Transverse colon (tissue), 4 donors: ENCODE measurements at regions not wholly inside any gene's neighbourhood (a gene's known extent, or its start where the extent isn't known, plus 50 kb on each side); places are given as distances from the start of the nearest gene placed in this dataset.

ENCODE experiments used
- EP300 ChIP-seq: sonication (generic); formaldehyde crosslinking; IDR thresholded peaks from one replicate; pipeline ENCODE4 v1.6.1; 2017; ENCODE audit warnings: antibody characterized with exemption, low read depth
- POLR2A ChIP-seq: fragments of 450-650 bp; IDR thresholded peaks from one replicate; pipeline ENCODE4 v1.6.1; 2016; ENCODE audit warnings: antibody characterized with exemption, mild to moderate bottlenecking, moderate library complexity
- POLR2AphosphoS5 ChIP-seq, 3 donors: sonication (generic); formaldehyde crosslinking; IDR thresholded peaks; one replicate each; pipeline ENCODE4 v1.6.1; 2016; ENCODE audit warnings: antibody characterized with exemption in 3 of 3
- TF ChIP-seq, protein P1 (sequence below), 5 experiments: fragments of 200-600 bp in 3 of 5; fragments of 450-650 bp in 2 of 5; sonication (generic) in 3 of 5; IDR thresholded peaks; 1 replicate in 2 of 5; 2 replicates in 3 of 5; pipeline ENCODE4 v1.5.1; 2016 to 2017; ENCODE audit warnings: antibody characterized with exemption in 5 of 5, inconsistent platforms in 3 of 5, mild to moderate bottlenecking in 2 of 5, moderate library complexity in 1 of 5

DNA sequence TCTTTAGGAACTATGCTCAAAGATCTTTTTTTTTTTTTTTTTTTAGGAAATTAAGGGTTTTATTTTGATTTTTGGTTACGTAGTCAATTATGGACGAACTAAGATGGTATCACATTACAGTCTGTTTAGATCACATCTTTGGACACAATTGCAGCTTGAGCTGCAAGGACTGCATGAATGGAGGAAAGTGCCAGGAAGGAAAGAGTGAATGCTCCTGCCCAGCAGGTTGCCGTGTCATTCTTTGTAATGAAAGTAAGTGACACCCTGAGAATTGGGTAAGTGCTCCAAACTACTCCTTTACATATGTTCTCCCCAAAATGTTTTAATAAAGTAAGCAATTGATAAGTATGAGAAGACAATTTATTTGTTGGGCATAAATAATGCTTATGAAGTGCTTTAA lies 716.5 kb upstream of the GOLIM4 start:
- TF ChIP-seq, protein P1, sequence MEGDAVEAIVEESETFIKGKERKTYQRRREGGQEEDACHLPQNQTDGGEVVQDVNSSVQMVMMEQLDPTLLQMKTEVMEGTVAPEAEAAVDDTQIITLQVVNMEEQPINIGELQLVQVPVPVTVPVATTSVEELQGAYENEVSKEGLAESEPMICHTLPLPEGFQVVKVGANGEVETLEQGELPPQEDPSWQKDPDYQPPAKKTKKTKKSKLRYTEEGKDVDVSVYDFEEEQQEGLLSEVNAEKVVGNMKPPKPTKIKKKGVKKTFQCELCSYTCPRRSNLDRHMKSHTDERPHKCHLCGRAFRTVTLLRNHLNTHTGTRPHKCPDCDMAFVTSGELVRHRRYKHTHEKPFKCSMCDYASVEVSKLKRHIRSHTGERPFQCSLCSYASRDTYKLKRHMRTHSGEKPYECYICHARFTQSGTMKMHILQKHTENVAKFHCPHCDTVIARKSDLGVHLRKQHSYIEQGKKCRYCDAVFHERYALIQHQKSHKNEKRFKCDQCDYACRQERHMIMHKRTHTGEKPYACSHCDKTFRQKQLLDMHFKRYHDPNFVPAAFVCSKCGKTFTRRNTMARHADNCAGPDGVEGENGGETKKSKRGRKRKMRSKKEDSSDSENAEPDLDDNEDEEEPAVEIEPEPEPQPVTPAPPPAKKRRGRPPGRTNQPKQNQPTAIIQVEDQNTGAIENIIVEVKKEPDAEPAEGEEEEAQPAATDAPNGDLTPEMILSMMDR (IDR thresholded peaks at IDR 0.05), result no peak
- TF ChIP-seq POLR2AphosphoS5 (IDR thresholded peaks at IDR 0.05), result no peak
- TF ChIP-seq POLR2A, result no peak
- no peak for TF ChIP-seq EP300
